Ishikawa (cell line): ENCODE measurements at regions not wholly inside any gene's neighbourhood (a gene's known extent, or its start where the extent isn't known, plus 50 kb on each side); places are given as distances from the start of the nearest gene placed in this dataset.

Experiments used
- CEBPB ChIP-seq: IDR thresholded peaks from 2 replicates; pipeline ENCODE4 v1.6.1; 2012
- EGR1 ChIP-seq: IDR thresholded peaks from 2 replicates; pipeline ENCODE4 v1.6.1; 2012
- EP300 ChIP-seq: IDR thresholded peaks from 2 replicates; pipeline ENCODE4 v1.6.1; 2012; ENCODE audit warnings: borderline replicate concordance
- FOXM1 ChIP-seq: IDR thresholded peaks from 2 replicates; pipeline ENCODE4 v1.6.1; 2012; ENCODE audit warnings: low read depth, borderline replicate concordance
- REST ChIP-seq: IDR thresholded peaks from 2 replicates; pipeline ENCODE4 v1.6.1; 2012; ENCODE audit warnings: low read depth, mild to moderate bottlenecking
- TAF1 ChIP-seq: IDR thresholded peaks from 2 replicates; pipeline ENCODE4 v1.6.1; 2012; ENCODE audit warnings: low read depth, mild to moderate bottlenecking
- TCF12 ChIP-seq: IDR thresholded peaks from 2 replicates; pipeline ENCODE4 v1.6.1; 2012; ENCODE audit warnings: low read depth
- TEAD4 ChIP-seq: IDR thresholded peaks from 2 replicates; pipeline ENCODE4 v1.6.1; 2012
- YY1 ChIP-seq: IDR thresholded peaks from 2 replicates; pipeline ENCODE4 v1.6.1; 2012; ENCODE audit warnings: low read depth
- ZBTB7A ChIP-seq: IDR thresholded peaks from 2 replicates; pipeline ENCODE4 v1.6.1; 2012; ENCODE audit warnings: low read depth
- TF ChIP-seq, protein P1 (sequence below): IDR thresholded peaks from 2 replicates; pipeline ENCODE4 v1.6.1; 2012
- TF ChIP-seq, protein P2 (sequence below): IDR thresholded peaks from 2 replicates; pipeline ENCODE4 v1.6.1; 2012

- TF ChIP-seq EP300 (no peak), FOXM1 (no peak), EGR1 (no peak), REST (no peak), ZBTB7A (no peak), CEBPB (no peak), TAF1 (no peak), YY1 (no peak), TCF12 (no peak), TEAD4 (no peak)
- TF ChIP-seq, protein P1, sequence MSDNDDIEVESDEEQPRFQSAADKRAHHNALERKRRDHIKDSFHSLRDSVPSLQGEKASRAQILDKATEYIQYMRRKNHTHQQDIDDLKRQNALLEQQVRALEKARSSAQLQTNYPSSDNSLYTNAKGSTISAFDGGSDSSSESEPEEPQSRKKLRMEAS, result no peak
- TF ChIP-seq, protein P2, sequence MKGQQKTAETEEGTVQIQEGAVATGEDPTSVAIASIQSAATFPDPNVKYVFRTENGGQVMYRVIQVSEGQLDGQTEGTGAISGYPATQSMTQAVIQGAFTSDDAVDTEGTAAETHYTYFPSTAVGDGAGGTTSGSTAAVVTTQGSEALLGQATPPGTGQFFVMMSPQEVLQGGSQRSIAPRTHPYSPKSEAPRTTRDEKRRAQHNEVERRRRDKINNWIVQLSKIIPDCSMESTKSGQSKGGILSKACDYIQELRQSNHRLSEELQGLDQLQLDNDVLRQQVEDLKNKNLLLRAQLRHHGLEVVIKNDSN, result no peak
Measured at GRCh38 chr14:82447586-82447985, 913.9 kb upstream of the SEL1L start.
